ENCODE measurements at regions not wholly inside any gene's neighbourhood (a gene's known extent, or its start where the extent isn't known, plus 50 kb on each side); places are given as distances from the start of the nearest gene placed in this dataset.

GRCh38 chr4:97396097-97396496 lies 747.2 kb downstream of the STPG2 start:
- H4K20me1 ChIP-seq (ENCODE audit: insufficient read depth, low read length): no peaks in the 10 kb centered on the region
- no peaks in the 10 kb centered on the region for H3K4me1 ChIP-seq (ENCODE audit: insufficient read depth, low read length, poor library complexity, severe bottlenecking)
- H3K4me2 ChIP-seq (ENCODE audit: low read length): no peak overlapping the region
- BruUV-seq (replicated peaks): no TSS peak
- H3K79me2 ChIP-seq (ENCODE audit: insufficient read depth, low read depth, low read length): no peaks in the 10 kb centered on the region
- H3K36me3 ChIP-seq (ENCODE audit: insufficient read depth, low read length): no peaks in the 10 kb centered on the region
- no peaks in the 10 kb centered on the region for H3K9me3 ChIP-seq (ENCODE audit: low read length)
- CTCF ChIA-PET (ENCODE audit: unreplicated experiment): no interaction called here
- no peaks in the 10 kb centered on the region for H3K9me2 ChIP-seq (ENCODE audit: insufficient read depth, low read length)
- no peak overlapping the region for H3K4me3 ChIP-seq (ENCODE audit: low read depth, low read length, poor library complexity, severe bottlenecking)
- H3K27ac ChIP-seq (ENCODE audit: low read depth, low read length, poor library complexity, severe bottlenecking): no peak overlapping the region
- no peak overlapping the region for H2AFZ ChIP-seq (ENCODE audit: low read length)
- no peak for DNase-seq (ENCODE audit: low spot score)
- TF ChIP-seq EZH2phosphoT487 (IDR thresholded peaks at IDR 0.05; ENCODE audit: borderline replicate concordance, low read depth, low read length): no peak
- TF ChIP-seq, protein P1, sequence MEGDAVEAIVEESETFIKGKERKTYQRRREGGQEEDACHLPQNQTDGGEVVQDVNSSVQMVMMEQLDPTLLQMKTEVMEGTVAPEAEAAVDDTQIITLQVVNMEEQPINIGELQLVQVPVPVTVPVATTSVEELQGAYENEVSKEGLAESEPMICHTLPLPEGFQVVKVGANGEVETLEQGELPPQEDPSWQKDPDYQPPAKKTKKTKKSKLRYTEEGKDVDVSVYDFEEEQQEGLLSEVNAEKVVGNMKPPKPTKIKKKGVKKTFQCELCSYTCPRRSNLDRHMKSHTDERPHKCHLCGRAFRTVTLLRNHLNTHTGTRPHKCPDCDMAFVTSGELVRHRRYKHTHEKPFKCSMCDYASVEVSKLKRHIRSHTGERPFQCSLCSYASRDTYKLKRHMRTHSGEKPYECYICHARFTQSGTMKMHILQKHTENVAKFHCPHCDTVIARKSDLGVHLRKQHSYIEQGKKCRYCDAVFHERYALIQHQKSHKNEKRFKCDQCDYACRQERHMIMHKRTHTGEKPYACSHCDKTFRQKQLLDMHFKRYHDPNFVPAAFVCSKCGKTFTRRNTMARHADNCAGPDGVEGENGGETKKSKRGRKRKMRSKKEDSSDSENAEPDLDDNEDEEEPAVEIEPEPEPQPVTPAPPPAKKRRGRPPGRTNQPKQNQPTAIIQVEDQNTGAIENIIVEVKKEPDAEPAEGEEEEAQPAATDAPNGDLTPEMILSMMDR (conservative IDR thresholded peaks at IDR 0.05; ENCODE audit: low read length): no peak
- intact Hi-C loops (cut with micrococcal nuclease; ENCODE audit: unreplicated experiment): no loop called here
- POLR2A ChIA-PET: no interaction called here

DNA sequence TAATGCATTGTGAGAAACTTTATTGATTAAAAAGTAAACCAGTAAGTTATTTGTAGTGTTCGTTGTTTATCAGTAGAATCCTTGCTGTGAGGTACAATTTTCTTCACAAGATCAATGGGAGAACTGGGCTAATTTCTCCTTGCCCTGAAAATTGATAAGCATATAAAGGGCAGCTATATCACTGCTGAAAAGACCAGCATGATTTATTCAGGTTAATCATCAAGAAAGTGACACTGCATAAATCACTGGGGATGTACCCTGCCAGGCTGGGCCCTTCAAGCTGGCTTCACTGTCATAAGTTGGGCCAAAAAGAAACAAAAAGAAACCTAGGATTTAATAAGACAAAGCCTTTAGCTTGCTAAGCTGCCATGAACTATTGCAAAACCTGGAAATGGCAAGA lies 746.7 kb downstream of the STPG2 start:
- Histone ChIP-seq H3K4me3 (ENCODE audit: low read depth, low read length, poor library complexity, severe bottlenecking) (no peak overlapping the region), H4K20me1 (ENCODE audit: insufficient read depth, low read length) (no peaks in the 10 kb centered on the region), H3K4me1 (ENCODE audit: insufficient read depth, low read length, poor library complexity, severe bottlenecking) (no peaks in the 10 kb centered on the region), H3K4me2 (ENCODE audit: low read length) (no peak overlapping the region), H3K27ac (ENCODE audit: low read depth, low read length, poor library complexity, severe bottlenecking) (no peak overlapping the region), H3K9me2 (ENCODE audit: insufficient read depth, low read length) (no peaks in the 10 kb centered on the region), H3K9me3 (ENCODE audit: low read length) (no peaks in the 10 kb centered on the region), H3K36me3 (ENCODE audit: insufficient read depth, low read length) (no peaks in the 10 kb centered on the region), H3K79me2 (ENCODE audit: insufficient read depth, low read depth, low read length) (no peaks in the 10 kb centered on the region), H2AFZ (ENCODE audit: low read length) (no peak overlapping the region)
- ChIA-PET CTCF (ENCODE audit: unreplicated experiment) (no interaction called here), POLR2A (no interaction called here)
- no TSS peak for BruUV-seq (replicated peaks)
- no peak for DNase-seq (ENCODE audit: low spot score)
- intact Hi-C loops (cut with micrococcal nuclease; ENCODE audit: unreplicated experiment): no loop called here
- TF ChIP-seq, protein P1 (conservative IDR thresholded peaks at IDR 0.05; ENCODE audit: low read length): no peak
- no peak for TF ChIP-seq EZH2phosphoT487 (IDR thresholded peaks at IDR 0.05; ENCODE audit: borderline replicate concordance, low read depth, low read length)

DNA sequence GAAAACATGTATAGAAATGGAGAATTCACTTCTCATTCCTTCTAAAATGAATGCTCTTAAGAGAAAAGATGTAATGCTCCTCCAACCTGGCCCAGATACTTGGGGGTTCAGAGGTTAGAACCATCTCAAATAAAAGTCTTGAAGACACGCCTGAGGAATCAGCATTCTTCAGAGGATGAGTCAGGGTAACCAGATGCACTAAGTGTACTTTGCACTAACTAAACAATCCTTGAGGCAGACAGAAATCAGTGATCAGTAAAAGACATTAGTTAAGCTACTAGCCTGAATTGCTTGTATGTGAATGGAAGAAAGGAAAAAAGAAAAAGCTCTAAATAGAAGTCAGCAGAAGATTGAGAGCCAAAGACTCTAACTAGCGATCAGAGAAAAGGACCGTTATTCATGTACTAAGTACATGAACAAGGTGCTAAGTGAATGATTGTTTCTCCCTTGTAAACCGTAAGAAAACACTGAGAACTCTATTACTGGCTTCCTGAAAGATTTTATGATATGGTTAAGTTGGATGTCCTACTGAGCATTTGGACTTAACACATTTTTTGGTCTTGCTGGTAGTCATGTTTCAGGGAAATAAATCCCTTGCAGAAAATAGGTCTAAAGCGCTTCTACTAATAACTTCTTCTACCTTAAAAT lies 738.3 kb downstream of the STPG2 start:
- H3K4me1 ChIP-seq (ENCODE audit: insufficient read depth, low read length, poor library complexity, severe bottlenecking): no peaks in the 10 kb centered on the region
- no peak overlapping the region for H3K27ac ChIP-seq (ENCODE audit: low read depth, low read length, poor library complexity, severe bottlenecking)
- ChIA-PET POLR2A (interaction anchor here (0.6 kb wide), 1 partner anchor 40 kb away, joined by 3 read pairs; no protein-coding TSS in a partner anchor), CTCF (ENCODE audit: unreplicated experiment) (no interaction called here)
- H4K20me1 ChIP-seq (ENCODE audit: insufficient read depth, low read length): no peaks in the 10 kb centered on the region
- H3K4me2 ChIP-seq (ENCODE audit: low read length): no peak overlapping the region
- intact Hi-C loops (cut with micrococcal nuclease; ENCODE audit: unreplicated experiment): no loop called here
- no peaks in the 10 kb centered on the region for H3K9me2 ChIP-seq (ENCODE audit: insufficient read depth, low read length)
- H3K4me3 ChIP-seq (ENCODE audit: low read depth, low read length, poor library complexity, severe bottlenecking): no peak overlapping the region
- H3K9me3 ChIP-seq (ENCODE audit: low read length): no peaks in the 10 kb centered on the region
- H3K36me3 ChIP-seq (ENCODE audit: insufficient read depth, low read length): no peaks in the 10 kb centered on the region
- no peak overlapping the region for H2AFZ ChIP-seq (ENCODE audit: low read length)
- no peaks in the 10 kb centered on the region for H3K79me2 ChIP-seq (ENCODE audit: insufficient read depth, low read depth, low read length)
- TF ChIP-seq EZH2phosphoT487 (IDR thresholded peaks at IDR 0.05; ENCODE audit: borderline replicate concordance, low read depth, low read length): no peak
- TF ChIP-seq, protein P1 (conservative IDR thresholded peaks at IDR 0.05; ENCODE audit: low read length): no peak
- no peak for DNase-seq (ENCODE audit: low spot score)
- BruUV-seq (replicated peaks): no TSS peak

All from OCI-LY7 (cell line).